ENCODE measurements at regions not wholly inside any gene's neighbourhood (a gene's known extent, or its start where the extent isn't known, plus 50 kb on each side); places are given as distances from the start of the nearest gene placed in this dataset.

DNA sequence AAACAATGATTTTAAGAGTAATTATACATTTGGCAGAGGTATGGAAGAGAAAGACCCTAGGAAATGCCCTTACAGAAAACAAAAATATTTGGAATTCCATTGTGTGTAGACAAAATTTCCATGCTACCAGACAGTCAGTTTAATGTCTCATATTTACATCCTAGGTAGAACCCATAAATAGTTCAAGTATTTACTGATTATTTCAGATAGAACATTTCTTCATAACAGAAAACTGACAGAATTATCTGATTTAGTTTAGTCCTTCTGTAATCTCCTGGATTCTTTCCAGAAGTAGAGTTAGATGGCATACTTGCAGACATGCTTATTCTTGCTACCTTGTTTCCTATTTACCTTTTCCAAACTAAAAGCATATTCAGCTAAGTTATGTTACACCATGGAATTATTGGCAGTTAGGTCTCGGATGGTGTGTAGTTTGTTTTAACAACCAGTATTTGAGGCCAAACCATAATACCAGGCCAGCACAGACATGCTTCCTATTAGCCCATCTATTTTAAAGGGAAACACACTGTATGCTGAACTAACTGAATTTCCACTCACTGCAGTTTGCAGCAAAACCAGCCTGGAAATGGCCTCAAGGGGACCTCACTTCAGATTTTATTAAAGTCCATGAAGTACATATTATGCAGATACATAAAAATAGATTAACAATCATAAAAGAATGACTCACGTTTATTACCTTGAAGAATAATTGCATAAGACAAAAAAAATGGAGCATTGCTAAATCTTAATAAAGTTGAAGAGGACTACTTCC is 126.6 kb upstream of the LRIG3 start:
- TF ChIP-seq CTCF (conservative IDR thresholded peaks at IDR 0.05; ENCODE audit: low read length) (no peak), EZH2phosphoT487 (IDR thresholded peaks at IDR 0.05; ENCODE audit: borderline replicate concordance) (no peak)
